PC-9 (cell line): ENCODE measurements at regions not wholly inside any gene's neighbourhood (a gene's known extent, or its start where the extent isn't known, plus 50 kb on each side); places are given as distances from the start of the nearest gene placed in this dataset.

Experiments used
- EZH2 ChIP-seq: fragments of 200-600 bp; sonication (generic); IDR thresholded peaks from 2 replicates; pipeline ENCODE4 v1.8.0; 2017; ENCODE audit warnings: antibody characterized with exemption, low read depth
- TF ChIP-seq, protein P1 (sequence below): fragments of 200-600 bp; sonication (generic); conservative IDR thresholded peaks from 2 replicates; pipeline ENCODE4 v1.6.1; 2017; ENCODE audit warnings: mixed run types, antibody characterized with exemption, mild to moderate bottlenecking, moderate library complexity

DNA sequence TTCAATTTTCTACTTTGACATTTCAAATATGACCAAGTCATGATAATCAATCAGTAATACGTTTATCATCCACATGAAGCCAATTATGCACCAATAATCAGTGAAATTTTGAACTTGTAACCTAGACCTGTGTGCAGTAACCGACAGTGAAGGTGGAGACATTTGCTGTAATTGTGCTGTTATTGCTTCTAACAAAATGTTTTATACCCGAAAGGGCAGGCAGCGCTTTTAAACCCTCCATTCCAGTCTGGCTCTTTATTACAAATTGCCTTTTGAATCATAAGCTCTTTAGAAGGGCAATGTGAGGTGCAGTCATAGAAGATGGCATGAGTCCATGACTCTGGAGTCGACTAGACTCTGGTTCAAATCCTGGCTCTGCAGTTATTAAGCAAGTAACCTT, 135.7 kb downstream of the GXYLT1 start:
- TF ChIP-seq EZH2: no peak
- TF ChIP-seq, protein P1, sequence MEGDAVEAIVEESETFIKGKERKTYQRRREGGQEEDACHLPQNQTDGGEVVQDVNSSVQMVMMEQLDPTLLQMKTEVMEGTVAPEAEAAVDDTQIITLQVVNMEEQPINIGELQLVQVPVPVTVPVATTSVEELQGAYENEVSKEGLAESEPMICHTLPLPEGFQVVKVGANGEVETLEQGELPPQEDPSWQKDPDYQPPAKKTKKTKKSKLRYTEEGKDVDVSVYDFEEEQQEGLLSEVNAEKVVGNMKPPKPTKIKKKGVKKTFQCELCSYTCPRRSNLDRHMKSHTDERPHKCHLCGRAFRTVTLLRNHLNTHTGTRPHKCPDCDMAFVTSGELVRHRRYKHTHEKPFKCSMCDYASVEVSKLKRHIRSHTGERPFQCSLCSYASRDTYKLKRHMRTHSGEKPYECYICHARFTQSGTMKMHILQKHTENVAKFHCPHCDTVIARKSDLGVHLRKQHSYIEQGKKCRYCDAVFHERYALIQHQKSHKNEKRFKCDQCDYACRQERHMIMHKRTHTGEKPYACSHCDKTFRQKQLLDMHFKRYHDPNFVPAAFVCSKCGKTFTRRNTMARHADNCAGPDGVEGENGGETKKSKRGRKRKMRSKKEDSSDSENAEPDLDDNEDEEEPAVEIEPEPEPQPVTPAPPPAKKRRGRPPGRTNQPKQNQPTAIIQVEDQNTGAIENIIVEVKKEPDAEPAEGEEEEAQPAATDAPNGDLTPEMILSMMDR: no peak
